ENCODE measurements at regions not wholly inside any gene's neighbourhood (a gene's known extent, or its start where the extent isn't known, plus 50 kb on each side); places are given as distances from the start of the nearest gene placed in this dataset.

- TF ChIP-seq, protein P1, sequence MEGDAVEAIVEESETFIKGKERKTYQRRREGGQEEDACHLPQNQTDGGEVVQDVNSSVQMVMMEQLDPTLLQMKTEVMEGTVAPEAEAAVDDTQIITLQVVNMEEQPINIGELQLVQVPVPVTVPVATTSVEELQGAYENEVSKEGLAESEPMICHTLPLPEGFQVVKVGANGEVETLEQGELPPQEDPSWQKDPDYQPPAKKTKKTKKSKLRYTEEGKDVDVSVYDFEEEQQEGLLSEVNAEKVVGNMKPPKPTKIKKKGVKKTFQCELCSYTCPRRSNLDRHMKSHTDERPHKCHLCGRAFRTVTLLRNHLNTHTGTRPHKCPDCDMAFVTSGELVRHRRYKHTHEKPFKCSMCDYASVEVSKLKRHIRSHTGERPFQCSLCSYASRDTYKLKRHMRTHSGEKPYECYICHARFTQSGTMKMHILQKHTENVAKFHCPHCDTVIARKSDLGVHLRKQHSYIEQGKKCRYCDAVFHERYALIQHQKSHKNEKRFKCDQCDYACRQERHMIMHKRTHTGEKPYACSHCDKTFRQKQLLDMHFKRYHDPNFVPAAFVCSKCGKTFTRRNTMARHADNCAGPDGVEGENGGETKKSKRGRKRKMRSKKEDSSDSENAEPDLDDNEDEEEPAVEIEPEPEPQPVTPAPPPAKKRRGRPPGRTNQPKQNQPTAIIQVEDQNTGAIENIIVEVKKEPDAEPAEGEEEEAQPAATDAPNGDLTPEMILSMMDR (IDR thresholded peaks at IDR 0.05), result no peak
- no peak for TF ChIP-seq POLR2A (IDR thresholded peaks at IDR 0.05)
Measured at GRCh38 chr2:219876931-219877330, 249.5 kb downstream of the SLC4A3 start.
